GM21526 (cell line): ENCODE measurements at regions not wholly inside any gene's neighbourhood (a gene's known extent, or its start where the extent isn't known, plus 50 kb on each side); places are given as distances from the start of the nearest gene placed in this dataset.

Experiments
- ATAC-seq: cut with Tn5 transposase; IDR thresholded peaks from one replicate; pipeline ENCODE4 v1.9.1; 2021; ENCODE audit warnings: moderate library complexity; ENCODE audit not compliant: unreplicated experiment, low FRiP score

DNA sequence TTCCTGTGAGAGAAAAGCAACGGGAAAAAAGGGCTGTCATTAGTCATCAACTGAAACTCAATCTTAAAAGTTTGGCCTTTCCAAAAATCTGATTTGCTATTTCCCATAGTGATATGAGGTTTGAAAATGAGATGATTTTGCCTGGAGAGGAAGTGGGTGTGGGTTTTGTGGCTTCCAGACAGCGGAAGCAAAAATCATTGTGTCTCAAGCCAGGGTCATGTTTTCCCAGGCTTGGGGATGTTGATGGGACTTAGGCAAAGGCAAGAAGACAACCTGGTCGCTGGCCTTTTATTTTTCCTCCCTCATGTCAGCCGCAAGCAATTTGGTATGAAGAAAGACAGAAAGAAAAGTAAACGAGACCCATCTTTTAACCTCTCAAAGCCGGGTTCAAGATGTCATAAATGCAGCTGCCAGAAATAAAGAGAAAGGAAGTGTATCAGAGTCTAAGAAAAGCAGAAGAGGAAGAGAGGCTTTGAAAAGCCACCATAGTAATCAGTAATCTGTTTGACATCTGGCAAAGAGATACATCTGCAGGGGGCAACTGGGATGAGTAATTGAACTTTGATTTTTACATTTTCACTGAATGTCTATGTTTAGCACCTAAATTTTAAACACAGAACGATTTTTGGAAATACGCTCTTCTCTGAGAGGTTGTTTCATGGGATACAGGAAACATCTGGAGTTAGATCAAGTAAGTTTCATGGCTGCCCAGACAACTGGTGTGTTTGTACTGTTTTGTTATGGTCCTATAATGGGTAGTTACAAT is 521.6 kb upstream of the SLIT2 start:
- no peak for ATAC-seq

- ATAC-seq, result no peak
Observed at GRCh38 chr4:19728773-19729172, 522.9 kb upstream of the SLIT2 start.

GRCh38 chr4:19727141-19727540 is 524.6 kb upstream of the SLIT2 start:
- ATAC-seq, result no peak

DNA sequence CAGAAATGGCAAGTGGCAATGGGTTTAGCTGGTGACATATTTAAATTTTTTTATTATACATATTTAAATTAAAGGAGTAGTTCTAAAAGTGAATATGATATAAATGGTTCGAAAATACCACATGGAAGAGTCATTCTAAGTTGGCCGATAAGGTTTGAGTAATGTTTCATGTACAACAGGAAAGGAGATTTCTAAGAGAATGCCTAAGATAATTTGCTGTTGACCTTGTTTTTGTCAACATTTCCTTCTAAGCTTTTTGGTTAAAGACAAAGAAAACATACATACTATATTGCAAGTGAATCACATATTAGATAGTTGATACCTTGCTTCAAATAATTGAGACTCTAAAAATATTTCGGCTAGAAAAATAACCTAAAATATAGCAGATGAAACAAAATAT is 526.6 kb upstream of the SLIT2 start:
- no peak for ATAC-seq

GRCh38 chr4:19722404-19722803 is 529.3 kb upstream of the SLIT2 start:
- ATAC-seq, result no peak

GRCh38 chr4:19721587-19721986 is 530.1 kb upstream of the SLIT2 start:
- ATAC-seq, result no peak

DNA sequence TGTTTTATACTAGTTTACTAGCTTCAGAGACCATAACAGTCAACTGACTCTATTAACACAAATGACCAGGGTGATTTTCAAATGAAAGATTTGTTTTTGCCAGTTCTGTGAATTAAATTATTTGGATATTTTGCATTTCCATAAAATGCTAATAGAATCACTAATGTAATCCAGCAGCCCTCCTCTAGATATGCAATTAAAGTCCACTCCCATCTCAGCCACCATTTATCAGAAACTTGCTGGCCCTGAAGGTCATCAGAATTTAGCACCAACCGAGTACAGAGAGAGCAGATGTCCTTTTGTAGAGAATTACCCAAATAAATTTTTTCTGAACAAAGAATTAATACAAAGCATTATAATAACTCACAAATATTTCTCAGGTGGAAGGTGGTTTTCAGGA is 531.1 kb upstream of the SLIT2 start:
- no peak for ATAC-seq

DNA sequence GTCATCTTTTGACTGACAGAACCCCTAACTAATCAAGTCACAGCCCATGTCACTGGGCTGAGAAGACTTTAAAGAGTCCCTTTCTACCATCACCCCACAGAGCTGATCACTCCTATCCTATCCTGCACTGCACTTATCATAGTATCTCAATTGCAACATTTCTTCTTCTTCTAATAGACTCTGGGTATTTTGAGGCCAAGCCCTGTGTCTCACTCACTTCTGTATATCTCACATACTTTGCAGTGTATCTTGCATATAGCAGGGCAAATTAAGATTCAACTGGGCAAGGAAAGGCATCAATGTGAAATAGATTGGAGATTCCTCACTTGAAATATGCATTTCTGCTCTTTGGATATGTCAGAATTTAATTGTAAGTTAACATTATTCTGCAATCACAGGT is 531.5 kb upstream of the SLIT2 start:
- ATAC-seq, result no peak

GRCh38 chr4:19711871-19712270 is 539.8 kb upstream of the SLIT2 start:
- ATAC-seq, result no peak

- ATAC-seq, result no peak
Observed at GRCh38 chr4:19707876-19708275, 543.8 kb upstream of the SLIT2 start.

DNA sequence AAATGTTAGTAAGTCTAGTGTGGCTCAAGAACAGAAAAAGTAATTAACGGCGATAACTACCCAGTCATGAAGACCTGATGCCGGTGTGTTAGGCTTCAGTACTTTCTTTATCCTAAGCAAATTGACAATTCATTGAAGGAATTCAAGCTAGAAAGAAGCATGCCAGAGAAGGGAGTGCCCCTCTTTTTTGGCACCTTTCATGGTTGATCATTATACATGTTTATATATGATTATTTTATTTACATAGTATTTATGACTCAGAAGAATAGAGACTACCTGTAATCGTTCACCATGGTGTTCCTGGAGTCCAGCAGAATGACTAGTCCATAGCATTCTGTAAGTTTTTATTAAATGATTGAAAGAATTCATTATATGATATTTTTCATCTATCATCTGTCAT is 548.3 kb upstream of the SLIT2 start:
- no peak for ATAC-seq

DNA sequence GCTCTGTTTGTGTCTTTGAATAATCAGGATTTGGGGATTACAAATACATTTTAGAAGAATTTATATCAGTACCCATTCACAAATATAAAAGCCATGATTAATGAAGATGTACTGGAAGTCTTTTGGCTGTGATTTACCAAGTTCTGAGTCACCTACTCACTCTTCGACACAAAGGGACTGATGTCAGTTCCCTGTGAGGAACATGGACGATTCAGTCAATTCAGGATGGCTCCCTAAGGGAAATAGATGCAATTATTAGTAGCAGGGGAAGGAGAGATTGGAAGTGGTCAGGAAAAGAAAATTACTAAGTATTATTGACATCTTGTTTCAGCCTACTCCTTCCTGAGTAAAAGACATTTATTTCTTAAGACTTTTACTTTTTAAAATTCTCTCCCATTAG is 550.7 kb upstream of the SLIT2 start:
- ATAC-seq, result no peak

DNA sequence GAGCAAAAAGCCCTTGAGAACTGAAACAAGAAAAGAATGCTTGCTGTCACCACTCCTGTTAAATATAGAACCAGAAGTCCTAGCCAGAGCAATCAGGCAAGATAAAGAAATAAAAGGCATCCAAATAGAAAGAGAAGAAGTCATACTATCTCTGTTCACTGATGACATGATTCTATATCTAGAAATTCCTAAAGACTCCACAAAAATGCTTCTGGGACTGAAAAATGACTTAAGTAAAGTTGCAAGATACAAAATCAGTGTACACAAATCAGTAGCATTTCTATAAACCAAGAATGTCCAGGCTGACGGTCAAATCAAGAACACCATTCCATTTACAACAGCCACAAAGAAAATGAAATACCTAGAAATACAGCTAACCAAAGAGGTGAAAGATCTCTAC is 552.7 kb upstream of the SLIT2 start:
- no peak for ATAC-seq

DNA sequence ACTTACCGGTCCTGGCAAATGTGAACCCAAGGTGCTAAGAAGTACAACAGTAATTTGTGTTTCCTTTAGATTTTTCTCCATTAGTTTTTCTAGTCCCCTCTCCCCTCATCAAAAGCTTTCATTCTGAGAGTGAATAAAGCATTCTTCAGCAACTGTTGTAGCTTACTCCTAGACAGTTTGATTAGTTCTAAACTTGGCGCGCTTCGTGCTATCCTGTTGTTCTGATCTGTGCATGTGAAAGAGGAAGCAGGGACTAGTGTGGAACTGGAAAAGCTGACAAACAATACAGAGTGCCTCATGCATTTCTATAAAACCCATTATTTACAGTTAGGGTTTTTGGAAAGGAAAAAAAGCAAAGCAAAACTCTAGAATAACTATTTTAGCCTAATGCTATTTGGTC is 556.9 kb upstream of the SLIT2 start:
- no peak for ATAC-seq

DNA sequence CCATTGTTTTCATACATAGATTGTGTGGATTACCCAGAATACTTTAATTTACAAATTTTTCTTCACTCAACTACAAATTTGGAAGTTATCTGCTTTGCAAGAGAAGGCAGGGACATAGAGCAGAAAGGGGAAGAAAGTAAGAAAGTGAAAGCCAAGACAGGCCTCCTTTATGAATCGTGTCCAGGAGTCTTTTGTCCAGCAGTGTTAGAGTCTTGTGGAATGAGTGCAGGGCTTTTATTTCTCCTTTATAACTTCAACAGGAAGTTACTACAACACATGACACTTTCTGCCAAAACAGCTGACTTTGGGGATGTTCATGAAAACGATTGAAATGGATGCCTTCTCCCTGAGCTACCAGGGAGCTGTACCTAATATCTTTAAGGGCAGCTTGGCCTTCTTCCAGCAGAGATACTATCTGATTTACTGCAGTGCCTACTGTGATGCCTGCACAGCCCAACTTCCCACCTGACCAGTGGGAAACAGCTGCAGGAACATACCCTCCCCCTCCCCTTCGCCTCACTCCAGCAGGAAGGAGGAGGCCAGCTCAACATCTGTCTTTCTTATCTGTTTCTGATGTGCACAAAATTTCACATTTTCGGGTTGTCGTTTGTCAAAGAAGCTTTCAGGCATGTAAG is 557.7 kb upstream of the SLIT2 start:
- no peak for ATAC-seq

GRCh38 chr4:19689511-19689910 is 562.2 kb upstream of the SLIT2 start:
- ATAC-seq, result no peak

- no peak for ATAC-seq
Observed at GRCh38 chr4:19686456-19686855, 565.2 kb upstream of the SLIT2 start.

GRCh38 chr4:19684084-19684483 is 567.6 kb upstream of the SLIT2 start:
- ATAC-seq, result no peak

GRCh38 chr4:19683426-19683825 is 568.3 kb upstream of the SLIT2 start:
- no peak for ATAC-seq

GRCh38 chr4:19677211-19677610 is 574.5 kb upstream of the SLIT2 start:
- ATAC-seq, result no peak

GRCh38 chr4:19675172-19675811 is 576.4 kb upstream of the SLIT2 start:
- no peak for ATAC-seq

DNA sequence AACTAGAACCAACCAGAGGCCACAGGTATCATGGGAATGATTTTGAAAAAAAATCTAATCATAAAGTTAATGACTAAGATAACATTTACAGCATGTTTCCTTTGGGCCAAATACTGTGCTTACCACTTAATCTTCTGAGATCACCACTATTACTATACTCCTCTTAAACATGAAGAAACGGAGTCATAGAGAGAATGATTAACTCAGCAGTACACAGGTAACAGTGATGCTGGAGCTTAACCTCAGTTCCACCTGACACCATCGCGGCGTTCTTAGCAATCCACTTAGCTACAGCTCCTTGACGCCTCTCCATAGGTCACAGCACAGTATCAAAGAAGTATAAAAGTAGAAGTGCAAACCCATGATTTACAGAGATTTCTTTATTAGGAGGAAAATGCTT is 592.6 kb upstream of the SLIT2 start:
- ATAC-seq, result no peak
